Natural killer cell (primary cell): ENCODE measurements at regions not wholly inside any gene's neighbourhood (a gene's known extent, or its start where the extent isn't known, plus 50 kb on each side); places are given as distances from the start of the nearest gene placed in this dataset.

Source experiments
- ATAC-seq, 3 donors: fragments of 150-1000 bp in 2 of 3; fragments of 200-7000 bp in 1 of 3; cut with Tn5 transposase; 1 replicate in 1 of 3; 2 replicates in 2 of 3; pipeline ENCODE4 v1.10.0; 2021; ENCODE audit warnings: mild to moderate bottlenecking in 2 of 3, moderate library complexity in 2 of 3
- DNase-seq, 2 donors: peaks; one replicate each; pipeline versions ENCODE4 v3.0.0 to v3.0.0-alpha.2; 2013 to 2021; ENCODE audit warnings: mixed read lengths in 1 of 2
- H3K27ac ChIP-seq: one replicate; pipeline ENCODE4 v1.5.1; 2013; ENCODE audit warnings: mild to moderate bottlenecking, low read length
- H3K27me3 ChIP-seq: one replicate; pipeline ENCODE4 v1.6.1; 2013; ENCODE audit warnings: low read length; ENCODE audit not compliant: control insufficient read depth, insufficient read depth
- H3K36me3 ChIP-seq: one replicate; pipeline ENCODE4 v1.6.1; 2013; ENCODE audit warnings: low read length; ENCODE audit not compliant: control insufficient read depth, insufficient read depth
- H3K4me1 ChIP-seq: one replicate; pipeline ENCODE4 v1.6.1; 2013; ENCODE audit warnings: low read length; ENCODE audit not compliant: control insufficient read depth, insufficient read depth
- H3K4me3 ChIP-seq: one replicate; pipeline ENCODE4 v1.5.1; 2013; ENCODE audit warnings: low read length
- H3K9me3 ChIP-seq: one replicate; pipeline ENCODE4 v1.6.1; 2013; ENCODE audit warnings: low read length; ENCODE audit not compliant: control insufficient read depth, insufficient read depth
- H3K27ac Mint-ChIP-seq, 2 donors: one replicate each; pipeline ENCODE4 v1.8.0; 2022; ENCODE audit warnings: mild to moderate bottlenecking in 2 of 2, mixed read lengths in 2 of 2, moderate library complexity in 1 of 2
- H3K27me3 Mint-ChIP-seq, 2 donors: one replicate each; pipeline ENCODE4 v1.8.0; 2022; ENCODE audit warnings: low read depth in 2 of 2, mixed read lengths in 2 of 2
- H3K36me3 Mint-ChIP-seq: one replicate; pipeline ENCODE4 v1.8.0; 2022; ENCODE audit warnings: mixed read lengths
- H3K4me1 Mint-ChIP-seq, 2 donors: one replicate each; pipeline ENCODE4 v1.8.0; 2022; ENCODE audit warnings: mixed read lengths in 2 of 2
- H3K4me3 Mint-ChIP-seq: one replicate; pipeline ENCODE4 v1.8.0; 2022; ENCODE audit warnings: mild to moderate bottlenecking, moderate library complexity, mixed read lengths
- H3K9me3 Mint-ChIP-seq, 2 donors: one replicate each; pipeline ENCODE4 v1.8.0; 2022; ENCODE audit warnings: mixed read lengths in 2 of 2
- WGBS: methylation state at CpG from one replicate; pipeline ENCODE4 v1.1.7; 2013; ENCODE audit warnings: missing lambda C conversion rate; ENCODE audit not compliant: insufficient coverage; 5-methylcytosine and 5-hydroxymethylcytosine counted together
- intact Hi-C: fragments of 100-400 bp; cut with micrococcal nuclease; formaldehyde crosslinking; loops from one replicate; pipeline ENCODE4 v1.14.2; 2022
- TF ChIP-seq, protein P1 (sequence below): fragments of 200-600 bp; IDR thresholded peaks from one replicate; pipeline ENCODE4 v1.8.0; 2022; ENCODE audit warnings: antibody characterized with exemption

DNA sequence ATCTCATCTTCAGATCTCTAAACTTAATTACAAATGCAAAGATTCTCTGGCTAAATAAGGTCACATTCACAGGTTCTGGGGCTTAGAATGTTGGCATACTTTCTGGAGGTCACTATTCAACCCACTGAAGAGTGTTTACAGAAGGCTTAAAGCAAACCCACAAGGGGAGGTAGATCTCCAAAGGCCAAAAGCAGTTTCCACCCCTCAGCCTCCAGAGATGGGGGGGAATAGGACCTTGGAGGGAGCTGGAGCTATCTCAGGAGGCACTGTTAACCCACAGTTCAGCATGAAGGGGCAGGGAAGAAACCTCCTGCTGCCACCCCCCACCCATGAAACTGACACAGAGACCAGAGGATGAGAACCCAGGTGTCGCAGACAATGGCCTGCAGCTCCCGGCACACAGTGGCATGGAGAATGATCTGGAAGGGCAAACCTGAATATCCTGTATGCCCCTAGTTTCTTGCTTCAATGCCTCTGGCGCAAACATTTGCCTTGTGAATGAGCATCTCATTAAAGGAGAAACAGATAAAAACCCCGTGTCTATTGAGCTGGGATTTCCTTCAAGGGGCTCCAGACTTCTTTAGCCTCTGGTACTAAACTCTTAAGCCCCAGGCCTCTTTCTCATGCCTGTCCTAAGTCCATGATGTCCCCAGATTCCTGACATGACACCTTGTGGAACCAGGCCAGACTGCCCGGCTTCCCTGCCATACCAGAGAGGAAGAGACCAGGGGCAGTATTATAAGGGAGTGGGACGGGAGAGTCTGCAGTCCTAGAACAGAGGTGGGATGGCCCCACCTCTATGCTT, 103.1 kb upstream of the CDH5 start:
- Histone ChIP-seq H3K27ac (no peak overlapping the region), H3K4me3 (no peak overlapping the region), H3K4me1 (peaks cover 5% of the 10 kb centered on the region), H3K27me3 (peaks cover 5% of the 10 kb centered on the region), H3K9me3 (no peaks in the 10 kb centered on the region), H3K36me3 (no peaks in the 10 kb centered on the region)
- no peak for DNase-seq
- Mint-ChIP-seq H3K4me1 (peaks cover 0 to 8% of the 10 kb centered on the region in 2 donors), H3K27me3 (peaks cover 0 to 9% of the 10 kb centered on the region in 2 donors), H3K9me3 (no peaks in the 10 kb centered on the region), H3K4me3 (no peak overlapping the region), H3K27ac (no peak overlapping the region), H3K36me3 (no peaks in the 10 kb centered on the region)
- no peak for ATAC-seq
- 88% methylated on average over 5 of the region's 6 CpGs for WGBS
- TF ChIP-seq, protein P1, sequence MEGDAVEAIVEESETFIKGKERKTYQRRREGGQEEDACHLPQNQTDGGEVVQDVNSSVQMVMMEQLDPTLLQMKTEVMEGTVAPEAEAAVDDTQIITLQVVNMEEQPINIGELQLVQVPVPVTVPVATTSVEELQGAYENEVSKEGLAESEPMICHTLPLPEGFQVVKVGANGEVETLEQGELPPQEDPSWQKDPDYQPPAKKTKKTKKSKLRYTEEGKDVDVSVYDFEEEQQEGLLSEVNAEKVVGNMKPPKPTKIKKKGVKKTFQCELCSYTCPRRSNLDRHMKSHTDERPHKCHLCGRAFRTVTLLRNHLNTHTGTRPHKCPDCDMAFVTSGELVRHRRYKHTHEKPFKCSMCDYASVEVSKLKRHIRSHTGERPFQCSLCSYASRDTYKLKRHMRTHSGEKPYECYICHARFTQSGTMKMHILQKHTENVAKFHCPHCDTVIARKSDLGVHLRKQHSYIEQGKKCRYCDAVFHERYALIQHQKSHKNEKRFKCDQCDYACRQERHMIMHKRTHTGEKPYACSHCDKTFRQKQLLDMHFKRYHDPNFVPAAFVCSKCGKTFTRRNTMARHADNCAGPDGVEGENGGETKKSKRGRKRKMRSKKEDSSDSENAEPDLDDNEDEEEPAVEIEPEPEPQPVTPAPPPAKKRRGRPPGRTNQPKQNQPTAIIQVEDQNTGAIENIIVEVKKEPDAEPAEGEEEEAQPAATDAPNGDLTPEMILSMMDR, result no peak
- intact Hi-C loops, result no loop called here

DNA sequence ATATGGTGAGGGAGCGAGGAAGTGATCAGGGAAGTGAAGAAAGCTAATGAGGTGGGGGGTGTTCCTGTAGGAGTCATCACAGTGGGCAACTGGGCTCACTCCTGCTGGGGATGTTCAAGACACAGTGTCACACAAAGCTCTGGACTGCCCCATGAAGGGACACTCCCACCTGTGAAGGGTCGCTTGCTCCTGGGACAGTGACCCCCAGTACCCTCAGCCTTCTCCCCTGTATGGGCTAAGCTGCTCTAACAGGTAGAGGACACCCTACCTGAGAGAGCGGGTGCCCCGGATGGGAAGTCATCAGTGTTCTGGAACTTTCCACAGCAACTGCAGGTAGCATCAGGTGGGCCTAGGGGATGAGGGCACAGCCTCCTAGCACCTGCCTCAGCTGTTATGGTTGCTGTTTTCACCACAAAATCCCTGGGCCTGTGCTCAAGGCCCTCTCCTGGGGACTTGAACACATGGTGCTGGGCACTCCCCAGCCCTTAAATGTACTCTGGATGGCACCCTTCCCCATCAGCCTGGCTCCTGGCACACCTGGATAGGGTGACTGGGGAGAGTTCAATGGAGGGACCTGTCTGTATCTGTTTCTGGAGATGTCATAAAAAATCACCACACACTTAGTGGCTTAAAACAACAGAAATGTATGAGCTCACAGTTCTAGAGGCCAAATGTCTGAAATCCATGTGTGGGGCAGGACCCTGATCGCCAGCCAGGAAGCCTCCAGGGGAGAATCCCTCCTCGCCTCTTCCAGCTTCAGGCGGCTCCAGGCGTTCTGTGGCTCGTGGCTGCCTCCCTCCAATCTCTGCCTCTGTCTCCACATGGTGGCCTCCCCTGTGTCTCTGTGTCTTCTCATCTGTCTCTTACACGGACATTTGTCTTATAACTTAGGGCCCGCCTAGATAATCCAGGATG, 104.0 kb upstream of the CDH5 start:
- H3K9me3 ChIP-seq, result no peaks in the 10 kb centered on the region
- no peak overlapping the region for H3K27ac Mint-ChIP-seq
- H3K4me3 Mint-ChIP-seq, result no peak overlapping the region
- peaks cover 5% of the 10 kb centered on the region for H3K27me3 ChIP-seq
- H3K36me3 Mint-ChIP-seq, result no peaks in the 10 kb centered on the region
- TF ChIP-seq, protein P1, result no peak
- no peaks in the 10 kb centered on the region for H3K36me3 ChIP-seq
- H3K27me3 Mint-ChIP-seq, result peaks cover 0 to 9% of the 10 kb centered on the region in 2 donors
- H3K4me3 ChIP-seq, result no peak overlapping the region
- 87% methylated on average over 11 of the region's 11 CpGs for WGBS
- no peak overlapping the region for H3K27ac ChIP-seq
- ATAC-seq (no peak), DNase-seq (no peak)
- H3K9me3 Mint-ChIP-seq, result no peaks in the 10 kb centered on the region
- intact Hi-C loops, result no loop called here
- peaks cover 5% of the 10 kb centered on the region for H3K4me1 ChIP-seq
- peaks cover 0 to 8% of the 10 kb centered on the region in 2 donors for H3K4me1 Mint-ChIP-seq

DNA sequence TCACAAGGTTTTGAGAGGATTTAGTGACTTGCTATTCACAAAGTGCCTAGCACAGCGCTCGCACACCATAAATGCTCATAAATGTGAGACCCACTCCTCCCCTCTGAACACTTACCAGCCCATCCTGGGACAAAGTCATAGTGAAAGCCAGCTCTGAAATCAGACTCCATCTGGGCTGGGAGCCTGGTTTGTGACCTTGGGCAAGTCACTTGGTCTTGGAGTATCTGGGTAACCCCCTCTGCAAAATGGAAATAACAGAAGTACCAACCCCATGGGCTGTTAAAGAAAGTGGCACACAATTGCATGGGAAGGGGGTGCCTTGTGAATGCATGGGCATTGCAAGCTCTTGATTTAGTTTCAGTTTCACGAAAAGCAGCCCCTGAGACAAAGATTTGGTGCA, 104.7 kb upstream of the CDH5 start:
- Histone ChIP-seq H3K27ac (no peak overlapping the region), H3K36me3 (no peaks in the 10 kb centered on the region), H3K9me3 (no peaks in the 10 kb centered on the region), H3K27me3 (peaks cover 3% of the 10 kb centered on the region), H3K4me3 (no peak overlapping the region), H3K4me1 (peaks cover 3% of the 10 kb centered on the region)
- WGBS, result 82% methylated on average over 3 of the region's 3 CpGs
- Mint-ChIP-seq H3K27me3 (peaks cover 0 to 9% of the 10 kb centered on the region in 2 donors), H3K4me1 (peaks cover 0 to 7% of the 10 kb centered on the region in 2 donors), H3K27ac (no peak overlapping the region), H3K9me3 (no peaks in the 10 kb centered on the region), H3K4me3 (no peak overlapping the region), H3K36me3 (no peaks in the 10 kb centered on the region)
- no peak for DNase-seq
- ATAC-seq, result no peak
- TF ChIP-seq, protein P1, result no peak
- intact Hi-C loops, result no loop called here
